Stimulated activated CD4-positive, alpha-beta T cell treated with anti-CD3 and anti-CD28 coated beads, Interleukin-12 subunit alpha, Interleukin-12 subunit beta, amount 100 ng/mL, for 48 hours (primary cell): ENCODE measurements at regions not wholly inside any gene's neighbourhood (a gene's known extent, or its start where the extent isn't known, plus 50 kb on each side); places are given as distances from the start of the nearest gene placed in this dataset.

Experiments used
- DNase-seq, 3 donors: peaks; one replicate each; pipeline ENCODE4 v3.0.0-alpha.2; 2020; ENCODE audit warnings: low read depth in 2 of 3, low spot score in 1 of 3

DNA sequence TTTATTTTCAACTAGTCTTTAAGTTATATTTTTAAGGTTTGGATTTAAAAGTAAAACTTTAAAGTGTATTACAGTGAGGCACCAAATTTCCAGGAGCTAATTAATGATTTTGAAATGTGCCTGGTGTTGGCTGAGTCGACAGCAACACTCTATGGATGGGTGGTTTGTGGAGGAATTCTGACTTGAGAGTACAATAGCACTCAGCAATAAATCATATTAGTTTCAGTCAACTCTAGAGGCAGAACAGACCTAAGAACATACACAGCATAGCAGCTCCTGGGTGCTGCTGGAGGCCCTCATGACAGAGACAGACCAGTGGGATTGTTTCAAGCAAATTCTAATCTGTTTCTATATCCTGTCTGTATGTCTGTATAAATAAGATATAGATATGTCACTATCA lies 673.4 kb downstream of the TRIML1 start:
- no peak for DNase-seq

DNA sequence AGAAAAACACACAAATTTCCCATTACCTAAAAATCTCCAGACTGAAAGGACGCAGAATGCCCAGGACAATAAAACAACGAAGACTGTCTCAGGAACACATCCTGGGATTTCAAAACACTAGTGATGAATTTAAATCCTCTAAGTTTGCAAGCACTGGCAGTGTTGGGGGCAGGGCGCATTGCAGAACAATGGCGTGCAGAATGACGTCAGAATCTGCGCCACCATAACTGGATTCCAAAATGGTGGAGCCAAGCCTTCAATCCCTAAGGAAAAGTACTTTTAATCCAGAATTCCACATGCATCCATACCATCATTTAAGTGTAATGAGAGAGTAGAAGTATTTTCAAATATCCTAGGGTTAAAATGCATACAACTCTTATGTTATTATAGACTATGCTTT lies 679.1 kb downstream of the TRIML1 start:
- DNase-seq = no peak

GRCh38 chr4:188819233-188819632 lies 680.0 kb downstream of the TRIML1 start:
- no peak for DNase-seq

- DNase-seq = no peak
Measured at GRCh38 chr4:188821500-188821899, 682.3 kb downstream of the TRIML1 start.

- DNase-seq = no peak
Measured at GRCh38 chr4:188822698-188823097, 683.5 kb downstream of the TRIML1 start.

GRCh38 chr4:188824553-188824952 lies 685.3 kb downstream of the TRIML1 start:
- DNase-seq = no peak

- DNase-seq = no peak
Measured at GRCh38 chr4:188826393-188826792, 687.2 kb downstream of the TRIML1 start.

GRCh38 chr4:188839704-188840103 lies 700.5 kb downstream of the TRIML1 start:
- DNase-seq = no peak

DNA sequence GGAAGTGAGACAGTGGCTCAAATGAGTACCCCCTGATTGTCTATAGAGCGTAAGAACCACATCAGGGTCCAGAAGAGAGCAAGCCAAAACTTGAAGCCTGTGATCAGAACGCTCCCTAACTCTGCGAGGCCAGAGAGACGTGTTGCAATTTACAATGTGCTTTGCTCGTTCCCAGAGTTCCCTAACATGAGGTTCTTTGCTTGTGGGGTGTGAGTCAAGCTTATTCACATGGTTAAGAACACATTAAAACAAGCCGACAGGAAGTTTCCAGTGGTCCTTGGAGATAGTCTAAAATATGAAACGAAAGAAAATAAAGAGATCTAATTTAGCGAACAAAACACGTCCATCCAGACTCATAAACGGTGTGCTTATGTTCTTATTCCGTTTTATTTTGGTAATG lies 702.3 kb downstream of the TRIML1 start:
- DNase-seq = no peak

- DNase-seq = no peak
Measured at GRCh38 chr4:188854436-188854835, 715.2 kb downstream of the TRIML1 start.

GRCh38 chr4:188858696-188859095 lies 719.5 kb downstream of the TRIML1 start:
- no peak for DNase-seq

DNA sequence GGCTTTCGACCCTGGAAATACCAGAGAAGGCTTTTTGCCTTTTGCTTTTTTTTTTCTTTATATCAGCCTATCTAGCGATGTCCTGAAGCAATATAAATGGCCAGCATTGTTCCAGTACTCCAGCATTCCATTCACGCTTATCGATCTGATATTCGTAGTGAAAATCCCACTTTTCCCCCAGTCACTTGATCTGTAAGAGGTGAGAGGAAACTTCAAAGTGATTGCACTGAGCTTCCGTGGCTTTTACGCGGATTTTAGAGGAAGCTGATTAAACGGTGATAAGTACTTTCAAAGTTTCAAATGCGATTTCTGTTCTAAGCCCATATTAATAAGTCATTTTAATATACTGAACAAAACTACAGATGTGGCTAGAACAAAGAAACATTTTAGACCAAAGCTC lies 725.5 kb downstream of the TRIML1 start:
- DNase-seq = no peak

- no peak for DNase-seq
Measured at GRCh38 chr4:188867796-188868195, 728.6 kb downstream of the TRIML1 start.

- DNase-seq = no peak
Measured at GRCh38 chr4:188869581-188869980, 730.3 kb downstream of the TRIML1 start.

DNA sequence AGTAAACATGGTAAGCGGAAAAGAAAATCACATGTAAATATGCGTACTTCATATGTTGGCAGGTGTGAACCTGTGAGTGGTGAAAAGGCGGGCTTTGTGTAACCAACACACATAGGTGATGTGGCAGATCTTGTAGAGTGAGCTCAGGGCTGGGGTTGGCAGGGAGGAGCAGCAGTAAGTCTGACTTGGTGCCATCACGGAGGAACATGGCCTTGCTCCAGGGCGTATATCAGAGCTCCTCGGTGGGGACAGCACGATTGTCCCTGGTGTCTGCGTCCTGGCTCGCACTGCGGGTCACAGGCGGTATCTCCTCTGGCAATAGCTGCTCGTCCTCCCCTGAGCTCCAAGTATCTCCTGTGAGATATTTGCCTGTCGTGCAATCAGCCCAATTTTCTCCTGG lies 733.6 kb downstream of the TRIML1 start:
- DNase-seq = no peak

DNA sequence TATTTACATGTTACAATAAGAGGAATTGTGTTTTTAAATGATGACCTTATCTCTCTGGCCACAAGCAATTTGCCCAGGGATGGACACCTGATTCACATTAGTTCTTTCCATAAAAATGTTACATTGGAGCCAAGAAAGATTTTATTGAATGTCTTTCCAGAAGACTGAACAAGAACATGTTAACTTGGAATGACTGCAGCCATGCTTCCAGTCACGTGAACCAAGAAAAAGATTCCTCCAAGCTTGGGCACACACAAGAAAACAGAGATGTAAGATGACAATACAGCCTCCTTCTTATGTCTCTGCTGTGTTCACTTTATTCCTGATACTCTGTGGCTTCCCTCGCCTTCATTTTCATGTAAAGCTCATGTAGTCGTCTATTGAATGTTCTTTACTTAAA lies 737.6 kb downstream of the TRIML1 start:
- no peak for DNase-seq

DNA sequence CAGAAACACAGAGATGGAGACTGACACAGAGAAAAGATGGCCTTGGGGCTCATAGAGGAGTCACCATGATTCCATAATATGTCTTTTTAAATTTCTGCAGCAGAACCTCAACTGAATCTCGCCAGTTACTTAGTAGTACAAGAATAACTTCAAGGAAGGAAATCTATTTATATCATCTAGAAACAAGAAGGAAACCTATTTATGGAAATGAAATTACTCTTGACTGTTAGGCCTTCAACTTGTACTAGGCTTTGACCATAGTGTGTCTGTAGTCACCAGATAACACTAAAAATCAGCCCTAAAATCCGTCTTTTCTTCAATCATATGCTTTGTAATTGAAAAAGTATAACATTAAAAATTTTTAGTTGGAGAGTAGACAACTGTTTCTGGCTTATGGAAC lies 740.4 kb downstream of the TRIML1 start:
- no peak for DNase-seq

GRCh38 chr4:188887905-188888304 lies 748.7 kb downstream of the TRIML1 start:
- no peak for DNase-seq

- no peak for DNase-seq
Measured at GRCh38 chr4:188892837-188893236, 753.6 kb downstream of the TRIML1 start.

GRCh38 chr4:188903986-188904385 lies 764.7 kb downstream of the TRIML1 start:
- no peak for DNase-seq

DNA sequence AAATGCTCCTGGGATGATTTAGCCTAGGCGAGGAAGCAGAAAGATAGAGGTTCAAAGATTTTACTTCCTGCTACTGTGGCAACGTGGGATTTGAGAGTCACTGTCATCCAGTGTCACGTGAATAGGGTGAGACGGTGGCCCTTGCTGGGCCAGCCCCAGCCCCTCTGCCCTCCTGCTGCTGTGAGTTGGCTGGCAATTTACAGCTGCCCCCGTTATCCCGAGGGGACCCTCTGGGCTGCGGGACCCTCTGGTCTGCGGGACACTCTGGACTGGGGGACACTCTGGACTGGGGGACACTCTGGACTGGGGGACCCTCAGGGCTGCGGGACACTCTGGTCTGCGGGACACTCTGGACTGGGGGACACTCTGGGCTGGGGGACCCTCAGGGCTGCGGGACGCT lies 765.4 kb downstream of the TRIML1 start:
- DNase-seq = no peak

- DNase-seq = no peak
Measured at GRCh38 chr4:188905248-188905647, 766.0 kb downstream of the TRIML1 start.

GRCh38 chr4:188911199-188911598 lies 772.0 kb downstream of the TRIML1 start:
- no peak for DNase-seq

- no peak for DNase-seq
Measured at GRCh38 chr4:188911707-188912106, 772.5 kb downstream of the TRIML1 start.
